ENCODE measurements at regions not wholly inside any gene's neighbourhood (a gene's known extent, or its start where the extent isn't known, plus 50 kb on each side); places are given as distances from the start of the nearest gene placed in this dataset.

DNA sequence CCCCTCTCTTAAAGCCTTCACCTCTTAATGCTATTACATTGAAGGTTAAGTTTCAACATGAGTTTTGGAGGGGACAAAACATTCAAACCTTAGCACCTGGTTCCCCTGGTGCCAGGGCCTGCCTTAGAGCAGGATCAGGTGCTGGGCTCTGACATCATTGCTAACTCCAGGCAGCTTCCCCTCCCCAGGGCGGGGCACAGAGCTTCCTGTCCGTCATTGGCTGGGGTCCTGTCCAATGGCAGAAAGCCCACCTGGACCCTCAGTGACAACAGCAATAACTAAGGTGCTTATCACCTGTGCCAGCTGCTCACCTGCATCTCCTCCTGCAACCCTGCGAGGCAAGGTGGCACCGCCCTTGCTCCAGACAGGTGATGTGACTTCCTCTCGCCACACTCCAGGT lies 177.4 kb downstream of the NSG2 start:
- Mint-ChIP-seq H3K9me3 (no peaks in the 10 kb centered on the region), H3K27me3 (ENCODE audit: low read depth) (no peaks in the 10 kb centered on the region), H3K36me3 (ENCODE audit: low read depth) (no peaks in the 10 kb centered on the region), H3K4me3 (no peak overlapping the region), H3K4me1 (peaks cover 5% of the 10 kb centered on the region), H3K27ac (ENCODE audit: unreplicated experiment) (no peak overlapping the region)
- no peak for DNase-seq (ENCODE audit: low read depth, low spot score)
- TF ChIP-seq, protein P1, sequence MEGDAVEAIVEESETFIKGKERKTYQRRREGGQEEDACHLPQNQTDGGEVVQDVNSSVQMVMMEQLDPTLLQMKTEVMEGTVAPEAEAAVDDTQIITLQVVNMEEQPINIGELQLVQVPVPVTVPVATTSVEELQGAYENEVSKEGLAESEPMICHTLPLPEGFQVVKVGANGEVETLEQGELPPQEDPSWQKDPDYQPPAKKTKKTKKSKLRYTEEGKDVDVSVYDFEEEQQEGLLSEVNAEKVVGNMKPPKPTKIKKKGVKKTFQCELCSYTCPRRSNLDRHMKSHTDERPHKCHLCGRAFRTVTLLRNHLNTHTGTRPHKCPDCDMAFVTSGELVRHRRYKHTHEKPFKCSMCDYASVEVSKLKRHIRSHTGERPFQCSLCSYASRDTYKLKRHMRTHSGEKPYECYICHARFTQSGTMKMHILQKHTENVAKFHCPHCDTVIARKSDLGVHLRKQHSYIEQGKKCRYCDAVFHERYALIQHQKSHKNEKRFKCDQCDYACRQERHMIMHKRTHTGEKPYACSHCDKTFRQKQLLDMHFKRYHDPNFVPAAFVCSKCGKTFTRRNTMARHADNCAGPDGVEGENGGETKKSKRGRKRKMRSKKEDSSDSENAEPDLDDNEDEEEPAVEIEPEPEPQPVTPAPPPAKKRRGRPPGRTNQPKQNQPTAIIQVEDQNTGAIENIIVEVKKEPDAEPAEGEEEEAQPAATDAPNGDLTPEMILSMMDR (conservative IDR thresholded peaks at IDR 0.05), result no peak

DNA sequence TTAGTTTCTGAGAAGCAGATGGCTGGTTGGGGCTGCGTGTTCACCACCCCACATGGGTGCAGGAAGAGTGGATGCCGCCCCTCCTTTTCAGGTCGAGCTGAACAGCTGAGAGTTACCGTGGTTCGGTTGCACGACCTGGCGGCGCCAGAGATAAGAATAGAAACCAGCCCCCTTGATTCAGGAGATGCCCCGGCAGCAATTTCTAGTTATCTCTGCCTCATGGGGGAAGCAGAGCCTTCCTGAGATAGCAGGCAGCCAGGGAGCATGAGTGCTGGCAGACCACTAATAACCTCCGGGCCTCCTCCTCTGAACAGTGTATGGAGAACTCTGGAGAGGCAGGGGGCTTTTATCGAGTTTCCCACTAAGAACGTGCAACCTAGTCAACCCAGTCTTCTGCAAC lies 177.8 kb downstream of the NSG2 start:
- H3K4me1 Mint-ChIP-seq, result peaks cover 5% of the 10 kb centered on the region
- DNase-seq (ENCODE audit: low read depth, low spot score), result no peak
- no peaks in the 10 kb centered on the region for H3K36me3 Mint-ChIP-seq (ENCODE audit: low read depth)
- H3K4me3 Mint-ChIP-seq, result no peak overlapping the region
- no peaks in the 10 kb centered on the region for H3K27me3 Mint-ChIP-seq (ENCODE audit: low read depth)
- TF ChIP-seq, protein P1 (conservative IDR thresholded peaks at IDR 0.05), result no peak
- H3K9me3 Mint-ChIP-seq, result no peaks in the 10 kb centered on the region
- no peak overlapping the region for H3K27ac Mint-ChIP-seq (ENCODE audit: unreplicated experiment)

DNA sequence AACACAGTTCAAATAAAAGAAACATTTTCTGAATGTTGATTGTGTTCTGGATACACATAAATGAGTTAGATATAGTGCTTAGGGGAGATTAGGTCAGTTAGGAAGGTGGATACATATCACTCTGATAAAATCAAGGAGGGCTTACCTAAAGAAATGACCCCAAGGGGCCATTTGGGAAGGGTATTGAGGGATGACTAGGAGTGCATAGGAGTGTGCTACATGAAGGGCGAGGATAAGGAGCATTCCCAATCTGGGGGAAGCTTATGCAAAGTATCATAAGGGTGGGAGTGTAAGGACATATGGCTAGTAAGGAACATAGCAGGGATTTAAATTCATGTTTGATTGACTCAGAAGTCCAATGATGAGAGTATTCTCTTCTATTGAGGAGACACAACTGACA lies 183.6 kb downstream of the NSG2 start:
- Mint-ChIP-seq H3K27ac (ENCODE audit: unreplicated experiment) (no peak overlapping the region), H3K27me3 (ENCODE audit: low read depth) (no peaks in the 10 kb centered on the region), H3K4me1 (peaks cover 5% of the 10 kb centered on the region), H3K36me3 (ENCODE audit: low read depth) (no peaks in the 10 kb centered on the region), H3K4me3 (no peak overlapping the region), H3K9me3 (no peaks in the 10 kb centered on the region)
- TF ChIP-seq, protein P1 (conservative IDR thresholded peaks at IDR 0.05), result no peak
- no peak for DNase-seq (ENCODE audit: low read depth, low spot score)

DNA sequence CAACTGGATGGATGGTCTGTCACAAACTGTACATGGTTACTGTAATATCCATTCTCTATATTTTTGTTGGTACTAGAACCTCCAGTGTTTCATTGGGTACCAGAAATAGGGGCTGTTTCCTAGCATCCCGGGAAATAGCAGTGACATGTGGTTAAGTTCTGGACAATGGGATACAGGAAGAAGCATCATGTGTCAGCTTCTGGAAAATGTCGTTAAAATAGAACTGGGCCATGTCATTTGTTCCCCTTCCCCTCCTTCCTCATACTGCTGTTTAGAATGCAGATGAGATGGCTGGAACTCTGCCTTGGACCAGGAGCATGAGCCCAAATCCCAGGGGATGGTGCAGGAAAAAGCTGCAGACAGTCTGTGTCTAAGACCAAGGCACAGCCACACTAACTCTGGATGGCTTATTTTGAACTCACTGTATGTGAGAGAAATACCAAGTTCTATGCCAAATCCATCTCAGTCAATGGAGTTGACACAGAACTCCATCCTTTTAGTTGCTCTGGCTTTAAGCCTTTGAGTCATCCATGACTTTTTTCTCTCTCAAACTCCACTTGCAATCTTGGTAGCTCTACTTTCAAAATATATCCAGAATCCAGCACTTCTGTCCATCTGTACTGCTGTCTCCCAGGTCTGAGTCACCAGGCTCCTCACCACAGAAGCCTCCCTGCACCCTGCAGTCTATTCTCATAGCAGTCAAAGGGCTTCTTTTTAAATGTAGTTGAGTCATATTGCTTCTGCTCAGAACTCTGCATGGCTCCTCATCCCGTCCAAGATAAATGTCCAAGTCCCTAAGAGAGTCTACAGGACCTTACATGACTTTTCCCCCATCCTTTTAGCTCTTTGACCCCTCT lies 184.2 kb downstream of the NSG2 start:
- TF ChIP-seq, protein P1 (conservative IDR thresholded peaks at IDR 0.05), result no peak
- Mint-ChIP-seq H3K36me3 (ENCODE audit: low read depth) (no peaks in the 10 kb centered on the region), H3K27ac (ENCODE audit: unreplicated experiment) (no peak overlapping the region), H3K4me1 (peaks cover 5% of the 10 kb centered on the region), H3K9me3 (no peaks in the 10 kb centered on the region), H3K4me3 (no peak overlapping the region), H3K27me3 (ENCODE audit: low read depth) (no peaks in the 10 kb centered on the region)
- DNase-seq (ENCODE audit: low read depth, low spot score), result no peak

DNA sequence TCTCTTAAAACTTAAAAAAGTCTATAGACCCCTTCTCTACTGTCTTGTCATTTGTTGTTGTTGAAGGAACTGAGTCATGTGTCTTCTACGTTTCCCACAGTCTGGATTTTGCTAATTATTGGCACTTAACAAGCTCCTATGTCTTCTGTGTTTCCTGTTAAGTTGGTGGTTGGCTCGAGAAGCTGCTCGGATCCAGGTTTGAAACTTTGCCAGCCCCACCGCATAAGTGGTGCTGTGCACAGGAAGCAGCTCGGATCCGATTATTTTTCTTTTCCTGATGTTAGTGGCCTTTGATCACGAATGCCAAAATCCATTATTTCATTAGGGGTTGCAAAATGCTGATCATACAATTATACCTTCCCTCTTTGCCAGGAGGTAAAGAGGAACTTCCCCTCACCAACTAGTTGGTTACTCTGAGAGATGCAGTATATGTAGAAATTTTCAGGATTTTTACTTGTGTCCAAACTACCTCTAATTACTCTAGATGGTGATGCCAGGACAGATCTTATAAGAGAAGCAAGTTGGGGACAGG lies 186.5 kb downstream of the NSG2 start:
- Mint-ChIP-seq H3K27me3 (ENCODE audit: low read depth) (no peaks in the 10 kb centered on the region), H3K27ac (ENCODE audit: unreplicated experiment) (no peak overlapping the region), H3K4me1 (no peaks in the 10 kb centered on the region), H3K4me3 (no peak overlapping the region), H3K9me3 (no peaks in the 10 kb centered on the region), H3K36me3 (ENCODE audit: low read depth) (no peaks in the 10 kb centered on the region)
- TF ChIP-seq, protein P1 (conservative IDR thresholded peaks at IDR 0.05), result no peak
- DNase-seq (ENCODE audit: low read depth, low spot score), result no peak
